GM12865 (cell line): ENCODE measurements at regions not wholly inside any gene's neighbourhood (a gene's known extent, or its start where the extent isn't known, plus 50 kb on each side); places are given as distances from the start of the nearest gene placed in this dataset.

ENCODE experiments used
- DNase-seq: peaks from one replicate; pipeline ENCODE4 v3.0.0; 2010; ENCODE audit warnings: low read depth
- H3K4me3 ChIP-seq: 2 replicates; pipeline ENCODE4 v1.5.1; 2011; ENCODE audit warnings: mild to moderate bottlenecking, low read depth, low read length, control low read depth
- TF ChIP-seq, protein P1 (sequence below): IDR thresholded peaks from 2 replicates; pipeline ENCODE4 v1.5.1; 2011; ENCODE audit warnings: low read length, control low read depth, low read depth, inconsistent platforms; ENCODE audit not compliant: insufficient read depth; ENCODE audit errors: missing control alignments

DNA sequence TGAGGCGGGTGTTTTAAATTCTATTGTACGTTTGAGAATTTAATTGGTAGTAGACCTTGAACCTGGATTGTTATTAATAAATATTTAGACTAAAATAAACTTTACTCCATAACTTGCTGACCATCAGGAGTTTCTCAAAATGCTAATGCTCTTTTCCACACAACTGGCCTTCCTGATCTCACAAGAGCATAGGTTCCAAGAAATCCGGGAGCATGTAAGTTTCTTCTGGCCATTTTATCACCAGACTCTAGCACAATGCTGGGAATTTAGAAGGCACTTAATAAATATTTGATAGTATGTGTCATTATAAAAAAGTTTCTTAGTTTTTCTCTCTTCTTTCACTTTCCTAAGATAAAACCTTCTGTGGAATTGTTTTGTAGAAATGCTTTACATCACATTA lies 2047.1 kb downstream of the SUCLG1 start:
- DNase-seq, result no peak
- no peak overlapping the region for H3K4me3 ChIP-seq
- TF ChIP-seq, protein P1, sequence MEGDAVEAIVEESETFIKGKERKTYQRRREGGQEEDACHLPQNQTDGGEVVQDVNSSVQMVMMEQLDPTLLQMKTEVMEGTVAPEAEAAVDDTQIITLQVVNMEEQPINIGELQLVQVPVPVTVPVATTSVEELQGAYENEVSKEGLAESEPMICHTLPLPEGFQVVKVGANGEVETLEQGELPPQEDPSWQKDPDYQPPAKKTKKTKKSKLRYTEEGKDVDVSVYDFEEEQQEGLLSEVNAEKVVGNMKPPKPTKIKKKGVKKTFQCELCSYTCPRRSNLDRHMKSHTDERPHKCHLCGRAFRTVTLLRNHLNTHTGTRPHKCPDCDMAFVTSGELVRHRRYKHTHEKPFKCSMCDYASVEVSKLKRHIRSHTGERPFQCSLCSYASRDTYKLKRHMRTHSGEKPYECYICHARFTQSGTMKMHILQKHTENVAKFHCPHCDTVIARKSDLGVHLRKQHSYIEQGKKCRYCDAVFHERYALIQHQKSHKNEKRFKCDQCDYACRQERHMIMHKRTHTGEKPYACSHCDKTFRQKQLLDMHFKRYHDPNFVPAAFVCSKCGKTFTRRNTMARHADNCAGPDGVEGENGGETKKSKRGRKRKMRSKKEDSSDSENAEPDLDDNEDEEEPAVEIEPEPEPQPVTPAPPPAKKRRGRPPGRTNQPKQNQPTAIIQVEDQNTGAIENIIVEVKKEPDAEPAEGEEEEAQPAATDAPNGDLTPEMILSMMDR, result no peak

GRCh38 chr2:82411071-82411470 lies 2048.0 kb downstream of the SUCLG1 start:
- no peak overlapping the region for H3K4me3 ChIP-seq
- TF ChIP-seq, protein P1, result no peak
- DNase-seq, result no peak

GRCh38 chr2:82395531-82395930 lies 2063.5 kb downstream of the SUCLG1 start:
- TF ChIP-seq, protein P1, result no peak
- H3K4me3 ChIP-seq, result no peak overlapping the region
- DNase-seq, result no peak

- no peak overlapping the region for H3K4me3 ChIP-seq
- TF ChIP-seq, protein P1, result no peak
- no peak for DNase-seq
Observed at GRCh38 chr2:82391386-82391785, 2067.7 kb downstream of the SUCLG1 start.

GRCh38 chr2:82355622-82356021 lies 2051.1 kb upstream of the LRRTM1 start:
- DNase-seq, result no peak
- TF ChIP-seq, protein P1, result no peak

DNA sequence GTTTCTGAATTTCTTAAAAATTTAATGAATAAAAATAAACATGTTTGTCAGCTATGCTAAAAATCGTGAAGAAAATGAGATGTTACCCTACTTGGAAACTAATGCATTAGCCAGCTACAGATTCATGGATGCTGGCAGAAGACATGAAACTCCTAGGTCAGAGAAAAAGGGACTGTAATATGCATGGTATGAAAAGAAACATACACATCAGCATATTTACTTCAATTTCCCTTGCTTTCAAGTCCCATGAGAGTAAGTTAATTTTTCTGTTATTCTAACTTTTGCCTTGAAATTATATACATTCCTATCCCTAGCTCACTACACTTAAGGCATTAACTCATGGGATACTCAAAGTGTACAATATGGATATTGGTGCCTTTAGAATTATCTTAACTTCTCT lies 2041.4 kb upstream of the LRRTM1 start:
- no peak overlapping the region for H3K4me3 ChIP-seq
- no peak for DNase-seq
- TF ChIP-seq, protein P1, result no peak

More at GRCh38 chr2:82355622-82356021, 2051.1 kb upstream of the LRRTM1 start:
- no peak overlapping the region for H3K4me3 ChIP-seq

GRCh38 chr2:82344670-82345069 lies 2040.1 kb upstream of the LRRTM1 start:
- H3K4me3 ChIP-seq, result no peak overlapping the region
- no peak for DNase-seq
- TF ChIP-seq, protein P1, result no peak
